MM.1S (cell line): ENCODE measurements at regions not wholly inside any gene's neighbourhood (a gene's known extent, or its start where the extent isn't known, plus 50 kb on each side); places are given as distances from the start of the nearest gene placed in this dataset.

Source experiments
- DNase-seq: peaks from one replicate; pipeline ENCODE4 v3.0.0-alpha.2; 2015
- H2AFZ ChIP-seq: fragments of 300-600 bp; sonication (generic); 2 replicates; pipeline ENCODE4 v1.6.0; 2016; ENCODE audit warnings: antibody characterized with exemption, low read length
- H3F3A ChIP-seq: fragments of 300-600 bp; sonication (generic); 2 replicates; pipeline ENCODE4 v1.6.1; 2016; ENCODE audit warnings: mild to moderate bottlenecking, antibody characterized with exemption, low read length, moderate library complexity, mixed read lengths; ENCODE audit not compliant: insufficient read depth
- H3K27ac ChIP-seq: fragments of 300-600 bp; sonication (generic); 2 replicates; pipeline ENCODE4 v1.5.1; 2016; ENCODE audit warnings: mild to moderate bottlenecking, low read length
- H3K27me3 ChIP-seq: fragments of 300-600 bp; sonication (generic); replicated peaks from 2 replicates; pipeline ENCODE4 v1.6.0; 2016; ENCODE audit warnings: low read length; ENCODE audit not compliant: insufficient read depth
- H3K36me3 ChIP-seq: fragments of 300-600 bp; sonication (generic); replicated peaks from 2 replicates; pipeline ENCODE4 v1.6.1; 2016; ENCODE audit warnings: mild to moderate bottlenecking, low read length, mixed read lengths; ENCODE audit not compliant: insufficient read depth
- H3K4me1 ChIP-seq: fragments of 300-600 bp; sonication (generic); 2 replicates; pipeline ENCODE4 v1.6.1; 2016; ENCODE audit warnings: low read length, mixed read lengths
- H3K4me2 ChIP-seq: fragments of 300-600 bp; sonication (generic); 2 replicates; pipeline ENCODE4 v1.6.0; 2016; ENCODE audit warnings: low read depth, low read length
- H3K4me3 ChIP-seq: fragments of 300-600 bp; sonication (generic); 2 replicates; pipeline ENCODE4 v1.5.1; 2016; ENCODE audit warnings: low read length, mixed read lengths
- H3K79me2 ChIP-seq: fragments of 300-600 bp; sonication (generic); 2 replicates; pipeline ENCODE4 v1.6.1; 2016; ENCODE audit warnings: mixed run types, low read length, mixed read lengths
- H3K9ac ChIP-seq: fragments of 300-600 bp; sonication (generic); 2 replicates; pipeline ENCODE4 v1.6.1; 2016; ENCODE audit warnings: low read length, mixed read lengths
- H3K9me2 ChIP-seq: fragments of 300-600 bp; sonication (generic); replicated peaks from 2 replicates; pipeline ENCODE4 v1.6.1; 2016; ENCODE audit warnings: mild to moderate bottlenecking, low read length, mixed read lengths; ENCODE audit not compliant: insufficient read depth
- H3K9me3 ChIP-seq: fragments of 300-600 bp; sonication (generic); replicated peaks from 2 replicates; pipeline ENCODE4 v1.6.1; 2016; ENCODE audit warnings: mild to moderate bottlenecking, low read length, mixed read lengths; ENCODE audit not compliant: insufficient read depth
- H4K20me1 ChIP-seq: fragments of 300-600 bp; sonication (generic); 2 replicates; pipeline ENCODE4 v1.6.1; 2016; ENCODE audit warnings: mild to moderate bottlenecking, low read length, moderate library complexity, mixed read lengths; ENCODE audit not compliant: insufficient read depth
- CTCF ChIP-seq: fragments of 300-600 bp; sonication (generic); IDR thresholded peaks from 2 replicates; pipeline ENCODE4 v1.5.1; 2016; ENCODE audit warnings: antibody characterized with exemption, low read length, mixed read lengths
- EZH2 ChIP-seq: fragments of 300-600 bp; sonication (generic); optimal IDR thresholded peaks from 2 replicates; pipeline ENCODE3; 2017; ENCODE audit warnings: low read depth, mild to moderate bottlenecking, antibody characterized with exemption, low read length, mixed read lengths
- EZH2phosphoT487 ChIP-seq: fragments of 300-600 bp; sonication (generic); IDR thresholded peaks from 2 replicates; pipeline ENCODE4 v1.6.1; 2018; ENCODE audit warnings: antibody characterized with exemption, low read length

GRCh38 chr3:107172411-107172810 lies 204.8 kb upstream of the CCDC54 start:
- Histone ChIP-seq H2AFZ (no peak overlapping the region), H3K27ac (no peak overlapping the region), H3K79me2 (no peaks in the 10 kb centered on the region), H3K4me1 (no peaks in the 10 kb centered on the region), H3K27me3 (no peaks in the 10 kb centered on the region), H3K4me3 (no peak overlapping the region), H4K20me1 (no peaks in the 10 kb centered on the region), H3F3A (no peaks in the 10 kb centered on the region), H3K9ac (no peak overlapping the region), H3K4me2 (no peak overlapping the region), H3K36me3 (no peaks in the 10 kb centered on the region), H3K9me2 (no peaks in the 10 kb centered on the region), H3K9me3 (no peaks in the 10 kb centered on the region)
- no peak for DNase-seq
- no peak for TF ChIP-seq CTCF
- no peak for TF ChIP-seq EZH2phosphoT487
- TF ChIP-seq EZH2 = no peak

- H4K20me1 ChIP-seq = no peaks in the 10 kb centered on the region
- H3F3A ChIP-seq = no peaks in the 10 kb centered on the region
- H2AFZ ChIP-seq = no peak overlapping the region
- no peak for TF ChIP-seq CTCF
- no peak for TF ChIP-seq EZH2phosphoT487
- TF ChIP-seq EZH2 = no peak
- H3K9me2 ChIP-seq = no peaks in the 10 kb centered on the region
- no peaks in the 10 kb centered on the region for H3K27me3 ChIP-seq
- H3K9me3 ChIP-seq = no peaks in the 10 kb centered on the region
- no peaks in the 10 kb centered on the region for H3K36me3 ChIP-seq
- H3K4me1 ChIP-seq = no peaks in the 10 kb centered on the region
- H3K4me3 ChIP-seq = no peak overlapping the region
- H3K27ac ChIP-seq = no peak overlapping the region
- no peak for DNase-seq
- H3K79me2 ChIP-seq = no peaks in the 10 kb centered on the region
- H3K4me2 ChIP-seq = no peak overlapping the region
- H3K9ac ChIP-seq = no peak overlapping the region
These were observed 192.9 kb upstream of the CCDC54 start for GRCh38 chr3:107184375-107184774.

DNA sequence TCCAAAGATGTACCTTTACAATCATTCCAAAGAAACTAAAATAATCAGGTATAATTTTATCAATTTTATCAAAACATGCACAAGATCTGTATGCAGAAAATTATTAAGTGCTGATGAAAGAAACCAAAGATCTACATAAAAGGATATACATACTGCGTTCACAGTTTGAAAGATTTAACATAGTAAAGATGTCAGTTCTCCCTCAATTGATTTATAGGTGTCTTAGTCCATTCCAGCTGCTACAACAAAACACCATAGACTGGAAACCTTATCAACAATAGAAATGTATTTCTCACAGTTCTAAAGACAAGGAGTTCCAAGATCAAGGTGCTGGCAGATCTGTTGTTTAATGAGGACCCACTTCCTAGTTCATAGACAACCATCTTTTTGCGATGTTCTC lies 189.0 kb upstream of the CCDC54 start:
- Histone ChIP-seq H3K4me1 (no peaks in the 10 kb centered on the region), H3K9me2 (no peaks in the 10 kb centered on the region), H4K20me1 (no peaks in the 10 kb centered on the region), H3K27me3 (no peaks in the 10 kb centered on the region), H3K4me2 (no peak overlapping the region), H2AFZ (no peak overlapping the region), H3K27ac (no peak overlapping the region), H3K9ac (no peak overlapping the region), H3F3A (no peaks in the 10 kb centered on the region), H3K79me2 (no peaks in the 10 kb centered on the region), H3K9me3 (no peaks in the 10 kb centered on the region), H3K4me3 (no peak overlapping the region), H3K36me3 (no peaks in the 10 kb centered on the region)
- no peak for DNase-seq
- no peak for TF ChIP-seq CTCF
- TF ChIP-seq EZH2 = no peak
- TF ChIP-seq EZH2phosphoT487 = no peak
